MM.1S (cell line): ENCODE measurements at regions not wholly inside any gene's neighbourhood (a gene's known extent, or its start where the extent isn't known, plus 50 kb on each side); places are given as distances from the start of the nearest gene placed in this dataset.

ENCODE experiments used
- EZH2 ChIP-seq: fragments of 300-600 bp; sonication (generic); optimal IDR thresholded peaks from 2 replicates; pipeline ENCODE3; 2017; ENCODE audit warnings: low read depth, mild to moderate bottlenecking, antibody characterized with exemption, low read length, mixed read lengths
- TF ChIP-seq, protein P1 (sequence below): fragments of 300-600 bp; sonication (generic); IDR thresholded peaks from 2 replicates; pipeline ENCODE4 v1.5.1; 2016; ENCODE audit warnings: antibody characterized with exemption, low read length, mixed read lengths

DNA sequence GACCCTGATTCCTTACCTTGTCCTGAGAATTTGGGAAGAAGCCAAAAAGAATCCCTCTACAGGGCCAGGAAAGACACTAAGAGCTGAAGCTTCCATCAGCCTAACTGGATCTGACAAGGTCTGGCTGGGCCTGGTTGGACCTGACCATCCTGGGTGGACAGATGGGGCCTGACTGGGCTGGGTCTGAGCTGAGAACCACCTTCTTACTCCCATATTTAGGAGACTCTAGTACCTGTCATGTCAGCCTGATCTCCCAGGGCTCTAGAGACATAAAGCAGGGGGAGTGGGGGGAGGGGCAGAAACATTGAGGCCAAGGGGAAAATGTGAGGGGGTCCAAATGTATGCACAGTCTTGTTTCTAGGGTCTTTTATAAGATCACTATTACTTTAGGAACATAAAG, 129.9 kb downstream of the BUD13 start:
- TF ChIP-seq, protein P1, sequence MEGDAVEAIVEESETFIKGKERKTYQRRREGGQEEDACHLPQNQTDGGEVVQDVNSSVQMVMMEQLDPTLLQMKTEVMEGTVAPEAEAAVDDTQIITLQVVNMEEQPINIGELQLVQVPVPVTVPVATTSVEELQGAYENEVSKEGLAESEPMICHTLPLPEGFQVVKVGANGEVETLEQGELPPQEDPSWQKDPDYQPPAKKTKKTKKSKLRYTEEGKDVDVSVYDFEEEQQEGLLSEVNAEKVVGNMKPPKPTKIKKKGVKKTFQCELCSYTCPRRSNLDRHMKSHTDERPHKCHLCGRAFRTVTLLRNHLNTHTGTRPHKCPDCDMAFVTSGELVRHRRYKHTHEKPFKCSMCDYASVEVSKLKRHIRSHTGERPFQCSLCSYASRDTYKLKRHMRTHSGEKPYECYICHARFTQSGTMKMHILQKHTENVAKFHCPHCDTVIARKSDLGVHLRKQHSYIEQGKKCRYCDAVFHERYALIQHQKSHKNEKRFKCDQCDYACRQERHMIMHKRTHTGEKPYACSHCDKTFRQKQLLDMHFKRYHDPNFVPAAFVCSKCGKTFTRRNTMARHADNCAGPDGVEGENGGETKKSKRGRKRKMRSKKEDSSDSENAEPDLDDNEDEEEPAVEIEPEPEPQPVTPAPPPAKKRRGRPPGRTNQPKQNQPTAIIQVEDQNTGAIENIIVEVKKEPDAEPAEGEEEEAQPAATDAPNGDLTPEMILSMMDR: no peak
- no peak for TF ChIP-seq EZH2
